ENCODE measurements at regions not wholly inside any gene's neighbourhood (a gene's known extent, or its start where the extent isn't known, plus 50 kb on each side); places are given as distances from the start of the nearest gene placed in this dataset.

GRCh38 chr3:22714749-22715148 lies 488.4 kb upstream of the UBE2E2 start:
- Histone ChIP-seq H4K8ac (ENCODE audit: extremely low read depth, insufficient read depth, low read length) (no peak overlapping the region), H2BK5ac (ENCODE audit: low read depth, low read length) (no peak overlapping the region), H3K14ac (ENCODE audit: insufficient read length) (no peak overlapping the region), H3K9ac (replicated peaks in 1 of 4; ENCODE audit: extremely low read depth in 1 of 4, low read depth in 3 of 4, low read length in 3 of 4) (no peak overlapping the region), H3K18ac (ENCODE audit: extremely low read depth, low read length) (no peak overlapping the region), H3K27me3 (replicated peaks in 1 of 4; ENCODE audit: control insufficient read depth in 3 of 4, extremely low read depth in 1 of 4, insufficient read depth in 3 of 4, low read length in 3 of 4) (no peaks in the 10 kb centered on the region), H2BK12ac (ENCODE audit: low read depth, low read length) (no peak overlapping the region), H3K4me1 (replicated peaks in 1 of 4; ENCODE audit: control insufficient read depth in 3 of 4, insufficient read depth in 4 of 4, low read length in 3 of 4) (no peaks in the 10 kb centered on the region), H4K5ac (ENCODE audit: insufficient read length, low read depth, low read length) (no peak overlapping the region), H3K36me3 (ENCODE audit: control insufficient read depth in 2 of 4, insufficient read depth in 4 of 4, low read length in 3 of 4) (no peaks in the 10 kb centered on the region), H2BK15ac (ENCODE audit: low read length) (no peak overlapping the region), H3K4ac (replicated peaks; ENCODE audit: insufficient read length, low read depth, low read length) (no peak overlapping the region), H2BK20ac (ENCODE audit: low read length) (no peak overlapping the region), H3K23ac (ENCODE audit: insufficient read length) (no peak overlapping the region), H4K91ac (replicated peaks; ENCODE audit: insufficient read length, low read length) (no peak overlapping the region), H3K79me2 (ENCODE audit: control insufficient read depth in 1 of 2, insufficient read depth in 2 of 2, low read length in 2 of 2) (no peaks in the 10 kb centered on the region), H2BK120ac (replicated peaks; ENCODE audit: low read depth, low read length) (no peak overlapping the region), H3K23me2 (ENCODE audit: low read depth, low read length) (no peaks in the 10 kb centered on the region), H3K4me3 (ENCODE audit: extremely low read depth in 1 of 4, insufficient read depth in 2 of 4, low read depth in 3 of 4, low read length in 4 of 4) (no peak overlapping the region), H3K27ac (ENCODE audit: low read depth, low read length) (no peak overlapping the region), H4K20me1 (replicated peaks in 1 of 2; ENCODE audit: control insufficient read depth in 1 of 2, insufficient read depth in 2 of 2, low read length in 2 of 2) (no peaks in the 10 kb centered on the region), H3K4me2 (ENCODE audit: insufficient read depth in 1 of 2, low read depth in 2 of 2, low read length in 2 of 2) (no peak overlapping the region), H3K79me1 (ENCODE audit: low read depth, low read length) (no peaks in the 10 kb centered on the region), H2AK5ac (ENCODE audit: low read depth, low read length) (no peak overlapping the region), H3K56ac (replicated peaks; ENCODE audit: insufficient read length, low read depth, low read length) (no peak overlapping the region), H3K9me3 (ENCODE audit: insufficient read depth in 2 of 2, low read depth in 1 of 2, low read length in 1 of 2) (no peaks in the 10 kb centered on the region), H2AFZ (ENCODE audit: low read length) (no peak overlapping the region)
- WGBS, 2 experiments (ENCODE audit: extremely low coverage in 1 of 2, insufficient coverage in 1 of 2, insufficient read length in 1 of 2, insufficient replicate concordance in 2 of 2, low coverage in 1 of 2, low lambda C conversion rate in 2 of 2, missing lambda C conversion rate in 1 of 2) = 71% methylated on average over 1 of the region's 1 CpG; no CpG with 5 or more reads in 1 of the 2 experiments
- no peak for DNase-seq (ENCODE audit: low read depth in 1 of 2, low spot score in 2 of 2)
- CTCF ChIA-PET (ENCODE audit: partially characterized antibody) = interaction anchor here (0.7 to 1.8 kb wide), 4 partner anchors 10 to 172 kb away, joined by 3 to 9 read pairs (median 4); no protein-coding TSS in a partner anchor
- POLR2A ChIA-PET (ENCODE audit: partially characterized antibody) = no interaction called here
- FAIRE-seq = no peak
- TF ChIP-seq EZH2 (IDR thresholded peaks at IDR 0.05; ENCODE audit: low read depth, low read length, severe bottlenecking) = no peak
- TF ChIP-seq NRF1 (IDR thresholded peaks at IDR 0.05; ENCODE audit: low read depth, low read length) = no peak
- no peak for TF ChIP-seq ASH2L (IDR thresholded peaks at IDR 0.05; ENCODE audit: low read length)
- TF ChIP-seq POLR2AphosphoS5 (IDR thresholded peaks at IDR 0.05; ENCODE audit: low read depth, low read length) = no peak
- no peak for TF ChIP-seq MAFK (IDR thresholded peaks at IDR 0.05; ENCODE audit: low read depth, low read length)
- no peak for TF ChIP-seq PHF8 (conservative IDR thresholded peaks at IDR 0.05; ENCODE audit: low read depth, low read length)
- no peak for TF ChIP-seq GTF2F1 (IDR thresholded peaks at IDR 0.05; ENCODE audit: borderline replicate concordance, low read depth, low read length)
- no peak for TF ChIP-seq CBX8 (IDR thresholded peaks at IDR 0.05; ENCODE audit: borderline replicate concordance, low read depth, low read length)
- TF ChIP-seq SUZ12 (IDR thresholded peaks at IDR 0.05; ENCODE audit: low read length) = no peak
- no peak for TF ChIP-seq JUN (IDR thresholded peaks at IDR 0.05; ENCODE audit: low read depth, low read length)
- TF ChIP-seq TBP (IDR thresholded peaks at IDR 0.05; ENCODE audit: low read depth, low read length) = no peak
- no peak for TF ChIP-seq SP4 (IDR thresholded peaks at IDR 0.05; ENCODE audit: low read length)
- no peak for TF ChIP-seq HDAC6 (IDR thresholded peaks at IDR 0.05; ENCODE audit: low read depth, low read length)
- TF ChIP-seq CTBP2 (IDR thresholded peaks at IDR 0.05; ENCODE audit: borderline replicate concordance, insufficient read depth, insufficient read length, low read length) = no peak
- TF ChIP-seq SP1 (IDR thresholded peaks at IDR 0.05; ENCODE audit: low read depth, low read length) = no peak
- no peak for TF ChIP-seq KDM4A (IDR thresholded peaks at IDR 0.05; ENCODE audit: low read depth, low read length, severe bottlenecking)

All from H1 (cell line).